HG02759 (cell line): ENCODE measurements at regions not wholly inside any gene's neighbourhood (a gene's known extent, or its start where the extent isn't known, plus 50 kb on each side); places are given as distances from the start of the nearest gene placed in this dataset.
"Not testable (repeated sequence)": the region's sequence is repeated elsewhere in the genome, so short reads cannot be mapped to it uniquely, and the experiment has no call there.

Source experiments
- ATAC-seq: cut with Tn5 transposase; IDR thresholded peaks from one replicate; pipeline ENCODE4 v1.9.1; 2021; ENCODE audit warnings: mild to moderate bottlenecking, moderate library complexity; ENCODE audit not compliant: unreplicated experiment

- ATAC-seq, result no peak
Observed at GRCh38 chr16:62272035-62272434, 235.8 kb upstream of the CDH8 start.

GRCh38 chr16:62261760-62262159 is 225.5 kb upstream of the CDH8 start:
- no peak for ATAC-seq

GRCh38 chr16:62258931-62259435 is 222.7 kb upstream of the CDH8 start:
- ATAC-seq, result not testable (repeated sequence)

- no peak for ATAC-seq
Observed at GRCh38 chr16:62256406-62256805, 220.2 kb upstream of the CDH8 start.

GRCh38 chr16:62254847-62255246 is 218.6 kb upstream of the CDH8 start:
- ATAC-seq, result no peak

- ATAC-seq, result no peak
Observed at GRCh38 chr16:62254372-62254771, 218.1 kb upstream of the CDH8 start.

- ATAC-seq, result no peak
Observed at GRCh38 chr16:62253966-62254365, 217.7 kb upstream of the CDH8 start.

GRCh38 chr16:62249069-62249468 is 212.8 kb upstream of the CDH8 start:
- no peak for ATAC-seq

- no peak for ATAC-seq
Observed at GRCh38 chr16:62240722-62241121, 204.5 kb upstream of the CDH8 start.

GRCh38 chr16:62225675-62226074 is 189.4 kb upstream of the CDH8 start:
- ATAC-seq, result peak; percentile 98

- ATAC-seq, result no peak
Observed at GRCh38 chr16:62224646-62225209, 188.5 kb upstream of the CDH8 start.

GRCh38 chr16:62216837-62217236 is 180.6 kb upstream of the CDH8 start:
- ATAC-seq, result no peak

GRCh38 chr16:62213763-62214162 is 177.5 kb upstream of the CDH8 start:
- no peak for ATAC-seq

GRCh38 chr16:62208934-62209333 is 172.7 kb upstream of the CDH8 start:
- ATAC-seq, result no peak

GRCh38 chr16:62205459-62205858 is 169.2 kb upstream of the CDH8 start:
- ATAC-seq, result no peak

- ATAC-seq, result no peak
Observed at GRCh38 chr16:62201911-62202310, 165.7 kb upstream of the CDH8 start.

GRCh38 chr16:62194828-62195227 is 158.6 kb upstream of the CDH8 start:
- no peak for ATAC-seq

- ATAC-seq, result no peak
Observed at GRCh38 chr16:62190426-62190825, 154.2 kb upstream of the CDH8 start.

- ATAC-seq, result no peak
Observed at GRCh38 chr16:62177351-62178203, 141.3 kb upstream of the CDH8 start.

GRCh38 chr16:62170642-62171041 is 134.4 kb upstream of the CDH8 start:
- ATAC-seq, result no peak

- ATAC-seq, result no peak
Observed at GRCh38 chr16:62167551-62167950, 131.3 kb upstream of the CDH8 start.

- ATAC-seq, result no peak
Observed at GRCh38 chr16:62157544-62157943, 121.3 kb upstream of the CDH8 start.
